HG02763 (cell line): ENCODE measurements at regions not wholly inside any gene's neighbourhood (a gene's known extent, or its start where the extent isn't known, plus 50 kb on each side); places are given as distances from the start of the nearest gene placed in this dataset.

Experiments
- ATAC-seq: cut with Tn5 transposase; IDR thresholded peaks from one replicate; pipeline ENCODE4 v1.9.1; 2021; ENCODE audit warnings: mild to moderate bottlenecking, moderate library complexity; ENCODE audit not compliant: unreplicated experiment

DNA sequence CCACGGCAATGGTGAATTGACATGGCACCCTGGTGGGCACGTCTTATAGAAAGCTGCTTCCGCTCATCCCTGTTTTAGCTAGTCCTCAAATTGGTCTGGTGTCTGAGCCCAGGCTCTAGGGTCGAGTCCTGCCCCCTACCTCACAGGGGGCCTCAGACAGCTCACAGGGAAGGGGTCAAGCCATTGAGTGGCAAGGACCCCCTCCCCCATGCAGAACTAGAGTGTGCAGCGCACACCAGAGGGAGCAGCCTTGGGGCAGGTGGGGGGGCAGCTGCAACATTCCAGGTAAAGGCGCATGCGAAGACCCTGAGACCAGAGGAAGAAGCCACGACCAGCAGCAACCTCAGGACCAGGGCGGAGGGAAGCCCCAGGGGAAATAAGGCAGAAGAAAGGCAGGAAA lies 240.4 kb upstream of the PPP2R2D start:
- ATAC-seq: no peak

DNA sequence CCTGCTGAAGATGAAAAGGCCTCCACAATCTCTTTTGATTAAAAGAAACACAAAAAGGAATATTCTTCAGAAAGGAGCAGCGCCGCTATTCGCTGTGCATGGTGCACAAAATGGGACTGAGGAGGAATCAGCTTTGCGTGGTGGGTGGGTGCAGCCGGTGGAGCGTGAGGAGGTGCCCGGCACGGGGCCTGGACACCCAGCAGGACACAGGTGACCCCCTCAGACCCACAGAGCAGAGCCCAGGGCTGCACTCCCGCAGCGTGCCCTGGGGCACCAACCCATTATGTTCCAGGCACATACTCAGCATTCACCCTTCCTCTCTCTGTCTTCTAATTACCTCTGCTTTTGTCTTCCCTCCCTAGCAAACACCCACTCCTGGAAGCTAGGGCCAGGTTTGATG lies 238.0 kb upstream of the PPP2R2D start:
- no peak for ATAC-seq

DNA sequence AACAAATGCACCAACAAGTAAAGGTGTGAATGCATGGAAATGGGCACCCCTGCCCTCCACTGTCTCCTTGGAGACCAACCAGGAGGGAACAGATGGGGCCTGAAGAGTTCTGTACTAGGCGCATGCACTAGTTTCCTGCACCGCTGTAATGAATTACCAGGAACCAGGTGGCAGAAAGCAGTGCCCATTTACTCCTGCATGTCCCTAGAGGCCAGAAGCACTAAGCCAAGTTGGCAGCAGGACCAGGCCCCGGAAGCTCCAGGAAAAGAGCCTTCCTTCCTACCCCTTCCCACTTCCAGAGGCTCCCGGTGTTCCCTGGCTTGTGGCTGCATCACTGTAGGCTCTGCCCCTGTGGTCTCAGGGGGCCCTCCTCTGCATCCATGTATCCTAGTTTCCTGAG lies 237.5 kb upstream of the PPP2R2D start:
- ATAC-seq: no peak

DNA sequence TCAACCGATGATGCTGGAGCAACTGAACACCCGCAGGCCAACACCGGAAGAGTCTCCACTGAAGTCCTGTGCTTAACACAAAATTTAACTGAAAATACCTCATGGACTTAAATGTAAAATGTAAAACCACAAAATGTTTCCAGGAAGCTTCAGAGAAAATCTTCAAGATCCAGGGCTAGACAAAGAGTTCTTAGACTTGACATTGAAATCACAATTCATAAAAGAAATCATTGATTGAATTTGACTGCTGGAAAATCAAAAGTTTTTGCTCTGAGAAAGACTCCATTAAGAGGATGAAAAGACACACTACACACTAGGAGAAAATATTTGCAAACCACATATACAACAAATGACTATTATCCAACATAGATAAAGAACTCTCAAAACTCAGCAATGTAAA lies 234.7 kb upstream of the PPP2R2D start:
- no peak for ATAC-seq

DNA sequence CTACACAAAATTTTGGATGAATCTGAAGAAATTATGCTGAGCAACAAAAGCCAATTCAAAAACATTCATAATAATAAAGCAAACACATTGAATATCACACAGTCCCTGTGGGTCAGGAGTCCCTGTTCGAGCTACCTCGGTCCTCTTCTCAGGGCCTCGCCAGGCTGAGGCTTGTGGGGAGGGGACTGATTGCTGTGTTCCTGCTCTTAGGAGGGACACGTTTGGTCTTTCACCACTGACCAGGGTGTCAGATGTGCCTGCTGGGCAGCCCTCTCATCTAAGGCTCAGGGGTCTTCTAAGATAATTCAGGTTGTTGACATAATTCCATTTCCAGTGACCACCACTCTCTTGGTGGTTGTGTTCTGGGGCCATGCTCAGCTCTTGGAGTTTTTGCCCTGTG lies 233.8 kb upstream of the PPP2R2D start:
- no peak for ATAC-seq

DNA sequence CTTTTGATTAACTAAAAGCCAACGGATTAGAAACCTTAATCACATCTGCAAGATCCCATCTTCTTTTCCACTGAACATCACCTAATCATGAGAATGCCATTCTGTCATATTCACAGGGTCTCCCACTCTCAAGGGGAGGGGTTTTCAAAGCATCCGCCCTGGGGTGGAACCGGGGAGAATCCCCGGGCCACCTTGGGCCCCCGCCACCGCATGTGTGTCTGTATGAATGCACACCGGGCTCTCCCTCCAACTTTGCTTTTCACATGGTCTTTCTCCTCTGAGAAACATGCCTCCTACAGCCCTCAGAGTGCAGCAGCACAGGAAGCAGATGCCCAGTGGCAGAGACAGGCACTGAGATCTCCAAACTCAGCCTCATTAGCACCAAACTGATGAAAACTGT lies 233.2 kb upstream of the PPP2R2D start:
- no peak for ATAC-seq

DNA sequence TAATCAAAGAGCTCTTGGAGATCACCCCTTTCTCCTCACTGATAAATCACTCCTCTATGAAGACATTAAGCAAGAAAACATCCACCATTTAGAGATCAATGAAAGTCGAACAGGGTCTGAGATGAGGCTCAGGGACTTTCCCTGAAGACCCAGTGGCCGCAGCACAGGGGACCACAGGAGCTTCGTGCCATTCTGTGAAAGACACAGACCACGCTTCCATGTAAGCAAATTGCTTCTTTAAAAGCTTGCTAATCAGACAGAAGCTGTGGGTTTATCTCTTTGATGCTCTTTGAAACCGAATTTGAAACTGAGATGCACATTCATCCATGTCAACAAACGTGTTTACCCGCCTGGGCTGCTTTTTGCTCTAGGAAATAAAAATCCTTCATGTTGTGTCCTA lies 231.9 kb upstream of the PPP2R2D start:
- no peak for ATAC-seq

DNA sequence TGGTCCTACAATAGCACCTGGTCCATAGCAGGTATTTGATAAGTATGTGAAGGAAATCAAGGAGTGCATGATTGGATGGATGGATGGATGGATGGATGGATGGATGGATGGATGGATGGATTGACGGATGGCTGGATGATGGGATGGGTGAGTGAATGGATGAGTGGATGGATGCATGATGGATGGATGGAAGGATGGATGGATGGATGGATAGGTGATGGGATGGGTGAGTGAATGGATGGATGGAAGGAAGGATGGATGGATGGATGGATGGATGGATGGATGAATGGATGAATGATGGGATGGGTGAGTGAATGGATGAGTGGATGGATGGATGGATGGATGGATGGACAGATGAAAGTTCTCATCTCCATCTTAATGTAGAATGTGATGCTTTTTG lies 231.0 kb upstream of the PPP2R2D start:
- no peak for ATAC-seq

DNA sequence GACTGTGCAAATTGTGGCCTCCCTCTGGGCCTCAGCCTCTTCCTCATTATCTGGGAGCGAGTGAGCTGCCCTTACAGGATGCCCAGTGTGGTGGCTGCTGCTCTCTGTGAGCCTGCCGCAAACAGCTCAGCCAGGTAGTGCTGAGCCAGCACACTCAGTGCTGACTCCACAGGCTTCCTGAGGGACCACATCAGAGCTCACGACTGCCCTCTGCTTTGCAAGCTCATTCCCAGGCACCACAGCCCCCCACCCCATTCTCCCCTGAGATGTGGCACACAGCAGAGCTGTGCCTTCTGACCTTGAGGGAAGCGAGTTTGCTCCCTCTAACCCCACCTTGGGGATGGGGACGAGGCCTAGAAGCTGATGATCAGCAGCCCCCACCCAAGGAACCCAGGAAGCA lies 230.5 kb upstream of the PPP2R2D start:
- no peak for ATAC-seq

DNA sequence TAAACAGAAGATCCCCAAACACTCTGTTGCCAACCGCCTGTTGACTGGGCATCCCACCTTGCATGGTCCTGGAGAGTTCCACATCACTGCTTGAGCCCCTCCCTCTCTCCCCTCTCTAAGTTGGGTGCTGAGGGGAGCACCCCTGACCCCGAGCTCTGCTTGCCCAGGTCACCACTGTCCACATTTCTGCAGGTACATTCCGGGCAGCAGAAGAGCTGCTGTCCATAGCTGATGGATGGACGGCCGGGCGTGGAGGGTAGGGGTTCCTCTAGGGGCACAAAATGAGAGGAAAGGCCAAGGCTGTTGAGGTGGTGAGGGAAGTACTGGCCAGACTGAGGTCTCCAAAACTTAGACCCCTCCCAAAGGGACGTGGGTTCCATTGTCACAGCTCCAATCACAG lies 227.4 kb upstream of the PPP2R2D start:
- no peak for ATAC-seq

DNA sequence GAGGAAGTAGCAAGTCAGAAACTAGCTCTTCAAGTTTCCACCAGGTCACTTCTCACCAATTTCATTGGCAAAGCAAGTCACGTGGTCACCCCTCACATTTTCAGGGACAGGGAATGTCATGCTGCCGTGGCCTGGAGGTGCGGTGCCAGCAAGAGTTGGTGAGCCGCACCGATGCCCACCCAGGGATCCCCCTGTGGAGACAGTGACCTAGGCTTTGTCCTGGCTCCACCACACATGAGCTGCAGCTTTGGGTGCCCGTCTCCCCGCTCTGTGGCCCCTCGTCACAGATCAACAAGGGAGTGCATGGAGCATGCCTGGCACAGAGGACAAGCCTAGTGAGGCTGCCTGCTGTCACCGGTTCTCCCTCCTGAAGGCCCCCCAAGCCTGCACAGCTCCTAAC lies 226.7 kb upstream of the PPP2R2D start:
- ATAC-seq: no peak

DNA sequence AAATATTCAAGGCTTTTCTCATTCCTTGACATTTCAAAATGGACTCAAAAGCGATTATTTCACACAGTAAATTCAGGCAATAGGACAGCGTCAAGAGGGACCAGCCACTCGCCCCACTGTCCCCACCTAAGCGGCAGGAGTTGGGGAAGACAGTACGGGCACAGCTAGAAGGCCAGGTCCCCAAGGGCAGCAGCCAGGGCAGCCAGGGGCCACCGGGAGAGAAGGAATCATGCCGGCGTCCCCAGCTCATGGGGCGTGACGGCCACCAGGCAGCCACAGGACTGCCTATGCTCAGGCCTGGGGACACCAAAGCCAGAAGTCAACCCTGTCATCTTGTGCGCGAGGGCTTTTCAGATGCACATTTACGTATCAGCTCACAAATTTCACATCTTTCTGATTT lies 225.7 kb upstream of the PPP2R2D start:
- ATAC-seq: no peak

DNA sequence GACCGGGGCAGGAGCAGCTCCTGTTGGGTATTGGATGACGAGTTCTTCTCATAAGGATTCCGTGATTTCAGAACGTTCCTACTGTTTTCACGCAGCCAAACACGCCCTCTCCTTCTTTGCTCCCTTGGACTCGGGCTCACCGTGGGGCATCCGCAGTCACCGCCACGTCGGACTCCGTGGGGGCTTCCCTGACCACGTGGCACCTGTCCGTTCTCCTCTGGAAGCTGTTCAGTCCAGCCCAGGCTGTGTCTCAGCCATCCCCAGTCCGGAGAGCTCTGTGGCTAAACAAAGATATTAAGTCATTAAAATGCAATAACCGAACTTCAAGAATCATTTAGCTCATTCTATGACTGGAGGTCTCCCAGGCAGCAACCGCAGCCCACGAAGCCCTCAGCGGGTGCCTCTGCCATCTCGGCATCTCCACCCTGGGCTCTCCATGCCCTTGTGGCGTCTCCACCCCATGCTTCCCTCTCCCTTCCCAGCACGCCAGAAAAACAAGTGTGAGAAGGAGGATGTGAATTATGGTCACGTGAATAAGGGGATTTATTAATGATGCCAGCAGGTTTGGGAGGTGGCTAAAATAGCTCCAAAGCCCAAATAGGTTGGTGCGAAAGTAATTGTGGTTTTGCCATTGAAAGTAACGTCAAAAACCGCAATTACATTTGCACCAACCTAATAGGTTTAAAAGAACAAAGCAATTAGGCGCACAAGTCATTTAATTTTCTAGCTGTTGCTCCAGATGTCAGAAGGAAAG lies 224.6 kb upstream of the PPP2R2D start:
- no peak for ATAC-seq

DNA sequence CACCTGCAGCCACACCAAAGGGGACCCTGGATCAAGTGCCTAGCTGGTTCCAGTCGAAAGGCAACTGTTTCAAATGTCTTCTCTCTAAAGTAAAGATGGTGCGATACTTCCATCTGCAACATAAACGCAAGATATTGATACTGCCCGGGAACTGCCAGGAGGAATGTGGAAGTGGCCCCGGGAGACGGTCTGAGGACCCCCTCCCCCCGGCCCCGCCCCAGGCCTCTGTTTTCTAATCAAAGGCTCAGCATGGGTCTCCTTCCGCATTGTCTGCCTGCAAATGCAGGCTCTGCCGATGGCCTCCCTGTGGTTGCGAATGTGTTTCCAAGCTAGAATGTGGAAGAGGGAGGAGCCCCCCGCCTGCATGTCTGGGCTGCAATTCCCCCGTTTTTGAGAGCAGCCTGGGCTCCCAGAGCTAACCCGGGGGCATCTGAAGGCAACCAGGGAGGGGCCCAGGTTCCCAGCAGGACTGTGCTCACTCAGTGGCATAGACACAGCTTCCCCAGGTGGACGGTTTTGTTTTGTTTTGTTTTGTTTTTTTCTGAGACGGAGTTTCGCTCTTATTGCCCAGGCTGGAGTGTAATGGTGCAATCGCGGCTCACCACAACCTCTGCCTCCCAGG lies 223.9 kb upstream of the PPP2R2D start:
- ATAC-seq: no peak

DNA sequence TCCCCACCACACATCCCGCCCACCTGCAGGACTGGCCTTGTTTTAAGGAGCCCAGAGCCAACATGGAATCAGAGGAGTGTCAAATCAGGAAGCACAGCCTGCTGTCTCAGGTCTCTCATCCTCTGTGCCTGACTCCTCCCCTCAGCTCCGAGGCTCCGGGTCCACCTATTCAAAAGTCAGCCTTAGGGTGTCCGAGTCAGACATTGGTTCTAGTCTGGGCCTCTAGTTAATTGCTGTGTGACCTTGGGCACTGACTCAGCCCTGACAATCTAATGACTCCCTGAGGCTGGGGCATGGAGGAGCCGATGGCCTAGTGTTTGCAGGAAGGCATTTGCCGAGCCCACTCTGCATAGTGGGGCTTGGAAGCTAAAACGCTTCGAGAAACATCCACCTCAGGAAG lies 223.1 kb upstream of the PPP2R2D start:
- ATAC-seq: no peak

DNA sequence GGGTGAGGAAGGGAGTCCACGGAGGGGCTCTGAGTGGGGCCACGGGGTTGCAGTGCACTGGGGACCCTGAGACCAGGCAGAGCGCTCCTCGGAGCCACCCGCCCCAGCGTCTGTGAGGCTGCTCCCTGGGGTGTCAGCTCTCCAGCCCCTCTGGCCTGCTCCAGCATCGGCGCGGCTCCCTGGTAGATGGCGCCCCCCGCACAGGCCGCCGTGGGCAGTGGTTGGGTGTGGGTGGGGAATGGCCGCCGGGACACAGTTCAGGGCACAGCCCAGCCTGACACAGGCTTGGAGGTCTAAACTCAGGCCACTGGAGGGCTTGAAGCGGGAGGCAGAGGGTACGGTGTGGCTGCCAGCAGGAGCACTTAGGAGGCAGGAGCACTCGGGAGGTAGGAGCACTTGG lies 222.6 kb upstream of the PPP2R2D start:
- ATAC-seq: no peak

DNA sequence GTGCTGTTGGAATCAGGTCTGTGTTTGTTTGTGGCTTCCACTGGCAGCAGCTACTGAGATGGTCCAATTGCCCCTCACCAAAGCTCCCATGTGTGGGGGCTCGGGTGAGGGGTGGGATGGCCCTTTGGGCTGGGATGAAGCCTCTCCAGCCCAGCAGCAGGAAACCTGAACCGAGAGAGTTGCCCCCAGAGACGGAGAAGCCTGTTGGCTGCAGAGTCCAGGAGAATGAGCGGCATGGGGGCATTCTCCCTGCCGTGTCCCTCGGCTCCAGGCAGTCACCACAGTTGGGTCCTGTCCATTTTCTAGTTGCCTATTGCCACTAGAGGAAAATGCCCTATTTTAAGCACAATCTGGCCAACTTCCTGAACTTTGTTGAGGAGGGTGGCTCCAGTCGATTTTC lies 222.2 kb upstream of the PPP2R2D start:
- no peak for ATAC-seq

DNA sequence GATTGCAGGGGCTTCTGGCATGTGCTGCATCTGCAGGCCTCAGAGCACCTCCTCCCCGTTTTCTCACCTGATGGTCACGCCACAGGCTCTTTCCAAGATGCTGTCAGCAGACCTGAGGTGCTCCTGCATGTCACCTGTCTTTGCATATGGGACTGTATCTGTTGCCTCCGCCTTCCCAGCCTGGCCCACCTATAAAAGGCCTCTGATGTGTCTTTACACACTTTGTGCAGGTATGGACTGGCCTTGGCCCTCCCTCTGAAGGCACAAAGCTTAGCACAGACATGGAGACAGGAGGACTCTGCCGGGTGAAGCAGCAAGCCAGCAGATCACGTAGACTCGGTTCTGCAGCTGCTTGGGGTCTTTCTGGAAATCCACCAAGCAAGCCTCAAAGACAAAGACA lies 220.9 kb upstream of the PPP2R2D start:
- no peak for ATAC-seq

DNA sequence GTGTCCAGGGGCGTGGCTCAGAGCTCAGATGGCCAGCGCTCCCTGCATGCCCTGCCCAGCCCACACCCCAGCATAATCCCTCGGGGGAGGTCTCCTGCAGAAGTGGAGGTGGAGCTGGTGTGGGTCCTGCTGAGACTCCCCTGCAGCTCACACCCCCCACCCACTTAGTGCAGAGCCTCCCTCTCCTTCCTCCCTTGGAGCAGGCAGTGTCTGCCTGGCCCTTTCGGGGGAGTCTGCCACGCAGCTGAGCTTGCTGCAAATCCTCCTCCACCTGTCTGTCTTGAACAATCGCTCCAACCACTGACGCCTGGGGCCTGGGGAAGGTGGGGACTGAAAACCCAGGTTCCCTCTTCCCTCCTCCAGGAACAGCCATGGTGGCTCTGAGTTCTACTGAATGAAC lies 219.7 kb upstream of the PPP2R2D start:
- ATAC-seq: no peak

DNA sequence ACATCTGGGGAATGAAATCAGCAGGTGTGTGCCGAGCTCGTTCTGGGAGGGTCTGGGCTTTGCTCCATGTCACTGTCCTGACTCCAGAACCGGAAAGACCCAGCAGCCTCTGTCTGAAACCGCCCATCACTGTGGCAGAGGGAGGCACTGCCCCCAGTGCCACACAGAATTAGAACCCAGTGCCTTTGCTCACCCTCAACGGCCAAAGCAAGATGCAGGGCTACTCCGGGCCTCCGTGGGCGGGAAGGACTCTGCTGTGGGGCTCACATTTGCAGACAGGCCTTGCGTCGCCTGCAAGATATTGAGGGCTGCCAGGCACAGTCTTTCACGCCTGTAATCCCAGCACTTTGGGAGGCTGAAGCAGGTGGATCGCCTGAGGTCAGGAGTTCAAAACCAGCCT lies 219.2 kb upstream of the PPP2R2D start:
- no peak for ATAC-seq

DNA sequence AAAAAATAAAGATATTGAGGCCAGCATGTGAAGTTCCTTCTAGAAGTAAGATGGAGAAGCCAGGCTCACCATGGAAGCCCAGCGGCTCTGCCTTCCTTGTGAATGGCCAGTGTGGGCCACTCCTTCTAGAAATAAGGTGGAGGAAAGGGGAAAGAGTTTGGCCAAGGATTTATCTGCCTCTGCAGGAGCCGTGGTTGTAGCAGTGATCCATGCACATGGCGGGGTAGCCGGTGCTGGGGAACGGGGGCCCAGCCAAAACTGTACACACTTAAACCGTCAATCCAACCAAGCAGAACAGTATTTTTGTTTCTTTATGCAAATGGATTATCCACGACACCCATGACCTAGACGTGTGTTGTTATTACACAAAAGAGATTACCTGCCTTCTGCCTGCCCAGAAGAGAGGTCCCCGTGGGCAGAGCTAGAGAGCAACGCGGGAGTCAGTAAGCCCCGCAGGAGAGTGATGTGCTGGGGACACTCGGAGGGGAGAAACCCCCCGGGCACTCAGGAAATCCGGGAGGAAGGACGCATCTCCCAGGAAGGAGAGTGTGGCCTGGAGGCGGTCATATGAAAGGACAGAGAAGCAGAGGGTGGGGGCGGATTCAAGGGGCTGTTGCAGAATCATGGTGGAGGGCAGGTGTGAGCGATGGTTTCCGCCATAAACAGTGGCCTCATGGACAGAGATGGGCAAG lies 218.4 kb upstream of the PPP2R2D start:
- no peak for ATAC-seq

DNA sequence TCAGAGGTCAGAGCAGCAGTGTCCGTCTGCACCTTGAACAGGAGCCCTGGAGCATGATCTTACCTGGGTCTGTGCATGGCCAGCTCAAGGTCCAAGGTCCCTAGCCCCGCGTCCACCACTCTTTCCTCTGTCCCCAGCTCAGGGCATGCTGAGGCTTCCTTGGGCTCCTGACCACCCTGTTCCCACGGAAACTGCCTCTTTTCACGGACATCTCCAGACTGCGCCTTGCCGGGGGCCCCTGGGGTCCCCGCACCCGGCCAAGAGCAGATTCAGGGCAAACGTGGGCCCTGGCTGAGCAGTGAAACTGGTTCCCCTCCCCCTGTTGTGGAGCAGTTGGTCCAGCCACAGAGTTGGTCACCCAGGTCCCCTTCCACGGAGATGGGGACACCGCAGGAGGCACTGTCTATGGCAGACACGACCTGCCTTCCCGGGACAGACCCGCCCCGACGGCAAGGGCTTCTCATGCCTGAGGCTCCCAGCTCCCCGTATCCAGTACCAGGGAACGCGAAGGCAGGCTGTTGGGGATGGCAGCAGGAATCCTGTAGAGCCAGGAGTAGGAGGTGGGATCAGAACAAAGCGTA lies 217.4 kb upstream of the PPP2R2D start:
- ATAC-seq: no peak
